ENCODE measurements at regions not wholly inside any gene's neighbourhood (a gene's known extent, or its start where the extent isn't known, plus 50 kb on each side); places are given as distances from the start of the nearest gene placed in this dataset.

DNA sequence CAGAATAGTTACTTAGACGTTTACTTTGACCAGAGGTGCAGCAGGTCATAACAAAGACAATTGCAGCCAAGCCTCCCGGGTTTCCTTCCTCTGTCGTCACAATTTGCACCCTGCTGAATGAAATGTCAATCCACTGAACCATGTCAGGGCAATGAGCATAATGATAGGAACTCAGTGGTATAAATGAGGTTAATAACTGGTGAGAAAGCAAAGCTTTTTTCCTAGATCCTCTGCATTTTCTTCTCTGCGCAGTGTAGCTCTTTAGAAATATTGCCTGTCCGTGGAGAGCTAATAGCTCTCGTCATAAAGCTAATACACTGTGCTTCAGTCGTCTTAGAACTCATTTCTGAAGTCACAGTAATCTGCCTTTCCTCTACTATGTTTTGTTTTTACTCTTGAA, 1960.1 kb upstream of the ADGRL3 start:
- TF ChIP-seq GATA2 (IDR thresholded peaks at IDR 0.05; ENCODE audit: low read depth, low read length), result no peak
- no peak for TF ChIP-seq GATA3 (IDR thresholded peaks at IDR 0.05; ENCODE audit: low read depth, low read length)
